ENCODE measurements at regions not wholly inside any gene's neighbourhood (a gene's known extent, or its start where the extent isn't known, plus 50 kb on each side); places are given as distances from the start of the nearest gene placed in this dataset.

DNA sequence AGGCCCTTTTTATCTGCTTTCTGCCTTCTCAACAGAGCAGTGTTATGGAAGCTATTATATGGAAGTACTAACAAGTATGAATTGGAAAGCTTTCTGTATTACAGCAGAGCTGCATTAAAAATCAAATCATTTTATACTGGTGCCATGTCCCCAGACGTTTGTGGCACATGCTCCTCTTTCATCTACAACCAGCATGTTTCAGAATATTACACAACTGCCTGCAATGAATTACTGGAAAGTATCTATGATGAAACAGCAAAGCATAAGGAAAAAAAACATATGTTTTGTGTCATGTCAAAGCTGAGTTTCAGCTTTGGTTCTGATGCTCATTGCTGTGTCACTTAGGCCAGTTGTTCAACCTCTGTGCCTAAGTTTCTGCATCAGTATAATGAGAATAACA, 576.8 kb downstream of the GBA3 start:
- Histone ChIP-seq H3K27ac (ENCODE audit: low read length) (no peak overlapping the region), H3K27me3 (ENCODE audit: control insufficient read depth in 1 of 2, insufficient read depth in 2 of 2, low read length in 2 of 2) (no peaks in the 10 kb centered on the region), H3K9me3 (ENCODE audit: control insufficient read depth in 2 of 2, low read length in 2 of 2) (no peaks in the 10 kb centered on the region), H3K4me3 (ENCODE audit: low read length in 2 of 2) (no peak overlapping the region), H3K36me3 (ENCODE audit: control insufficient read depth in 2 of 2, insufficient read depth in 2 of 2, low read length in 2 of 2) (no peaks in the 10 kb centered on the region), H3K4me1 (ENCODE audit: control insufficient read depth, insufficient read depth, low read length) (no peaks in the 10 kb centered on the region), H3K9ac (ENCODE audit: low read length in 2 of 2) (no peak overlapping the region)

DNA sequence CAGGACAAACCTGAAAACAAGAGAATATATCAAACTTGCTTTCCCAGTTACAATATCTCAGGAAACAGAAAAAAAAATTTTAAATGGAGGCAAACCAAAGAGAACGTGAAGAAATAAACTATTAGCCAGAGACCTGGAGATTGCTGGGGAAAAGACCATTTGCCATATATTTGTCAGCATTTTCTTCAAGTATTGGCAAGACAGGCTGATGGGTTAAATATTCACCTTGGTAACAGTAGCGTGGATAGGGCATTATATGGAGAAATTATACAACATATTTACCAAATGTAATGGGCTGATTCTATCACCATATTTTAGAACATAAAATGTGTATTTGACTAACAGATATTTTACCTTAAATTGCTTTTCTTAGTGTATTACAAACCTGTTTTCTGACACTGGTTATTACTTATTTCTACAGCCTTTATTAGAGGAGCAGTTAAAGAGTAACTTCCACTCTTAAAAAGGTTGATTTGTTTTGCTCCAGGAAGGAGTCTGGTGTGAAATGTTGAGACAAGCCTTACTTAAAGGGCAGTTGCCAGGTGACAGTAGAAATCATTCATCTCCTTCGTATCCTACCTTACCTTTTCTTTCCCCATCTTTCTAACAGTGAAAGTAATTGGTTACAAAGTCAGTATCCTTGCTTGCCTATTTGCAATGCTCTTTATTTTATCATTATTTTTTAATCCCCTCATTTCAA, 575.5 kb downstream of the GBA3 start:
- H3K4me1 ChIP-seq (ENCODE audit: control insufficient read depth, insufficient read depth, low read length): no peaks in the 10 kb centered on the region
- H3K27ac ChIP-seq (ENCODE audit: low read length): no peak overlapping the region
- H3K9me3 ChIP-seq (ENCODE audit: control insufficient read depth in 2 of 2, low read length in 2 of 2): no peaks in the 10 kb centered on the region
- H3K36me3 ChIP-seq (ENCODE audit: control insufficient read depth in 2 of 2, insufficient read depth in 2 of 2, low read length in 2 of 2): no peaks in the 10 kb centered on the region
- no peaks in the 10 kb centered on the region for H3K27me3 ChIP-seq (ENCODE audit: control insufficient read depth in 1 of 2, insufficient read depth in 2 of 2, low read length in 2 of 2)
- no peak overlapping the region for H3K4me3 ChIP-seq (ENCODE audit: low read length in 2 of 2)
- H3K9ac ChIP-seq (ENCODE audit: low read length in 2 of 2): no peak overlapping the region

DNA sequence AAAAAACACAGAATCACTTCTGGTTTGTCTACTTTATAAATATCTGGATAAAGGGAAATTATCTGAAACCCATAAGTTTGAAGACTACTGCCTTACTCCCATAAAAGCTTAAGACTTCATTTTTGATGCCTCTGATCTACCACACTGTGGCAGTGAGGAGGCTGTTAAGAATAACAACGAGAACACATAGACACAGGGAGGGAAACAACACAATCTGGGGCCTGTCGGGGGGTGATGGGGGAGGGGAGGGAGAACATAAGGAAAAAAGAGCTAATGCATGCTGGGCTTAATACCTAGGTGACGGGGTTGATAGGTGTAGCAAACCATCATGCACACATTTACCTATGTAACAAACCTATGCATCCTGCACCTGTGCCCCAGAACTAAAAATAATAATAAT, 573.7 kb downstream of the GBA3 start:
- no peak overlapping the region for H3K4me3 ChIP-seq (ENCODE audit: low read length in 2 of 2)
- no peak overlapping the region for H3K9ac ChIP-seq (ENCODE audit: low read length in 2 of 2)
- H3K9me3 ChIP-seq (ENCODE audit: control insufficient read depth in 2 of 2, low read length in 2 of 2): no peaks in the 10 kb centered on the region
- H3K27ac ChIP-seq (ENCODE audit: low read length): no peak overlapping the region
- H3K4me1 ChIP-seq (ENCODE audit: control insufficient read depth, insufficient read depth, low read length): no peaks in the 10 kb centered on the region
- H3K27me3 ChIP-seq (ENCODE audit: control insufficient read depth in 1 of 2, insufficient read depth in 2 of 2, low read length in 2 of 2): no peaks in the 10 kb centered on the region
- H3K36me3 ChIP-seq (ENCODE audit: control insufficient read depth in 2 of 2, insufficient read depth in 2 of 2, low read length in 2 of 2): no peaks in the 10 kb centered on the region

DNA sequence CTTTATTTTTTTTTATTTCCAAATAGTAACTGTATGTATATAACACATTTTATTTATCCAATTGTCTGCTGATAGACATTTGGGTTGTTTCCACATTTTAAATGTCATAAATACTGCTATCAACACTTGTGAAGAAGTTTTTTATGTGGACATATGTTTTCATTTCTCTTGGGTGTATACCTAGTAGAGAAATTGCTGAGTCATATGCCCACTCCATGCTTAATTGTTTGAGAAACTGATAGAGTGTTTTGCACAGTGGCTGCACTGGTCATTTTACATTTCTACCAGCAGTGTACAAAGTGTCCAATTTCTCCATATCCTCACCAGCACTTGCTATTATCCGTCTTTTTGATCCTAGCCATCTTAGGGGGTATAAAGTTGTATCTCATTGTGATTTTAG, 567.8 kb downstream of the GBA3 start:
- Histone ChIP-seq H3K9me3 (ENCODE audit: control insufficient read depth in 2 of 2, low read length in 2 of 2) (no peaks in the 10 kb centered on the region), H3K27ac (ENCODE audit: low read length) (no peak overlapping the region)

DNA sequence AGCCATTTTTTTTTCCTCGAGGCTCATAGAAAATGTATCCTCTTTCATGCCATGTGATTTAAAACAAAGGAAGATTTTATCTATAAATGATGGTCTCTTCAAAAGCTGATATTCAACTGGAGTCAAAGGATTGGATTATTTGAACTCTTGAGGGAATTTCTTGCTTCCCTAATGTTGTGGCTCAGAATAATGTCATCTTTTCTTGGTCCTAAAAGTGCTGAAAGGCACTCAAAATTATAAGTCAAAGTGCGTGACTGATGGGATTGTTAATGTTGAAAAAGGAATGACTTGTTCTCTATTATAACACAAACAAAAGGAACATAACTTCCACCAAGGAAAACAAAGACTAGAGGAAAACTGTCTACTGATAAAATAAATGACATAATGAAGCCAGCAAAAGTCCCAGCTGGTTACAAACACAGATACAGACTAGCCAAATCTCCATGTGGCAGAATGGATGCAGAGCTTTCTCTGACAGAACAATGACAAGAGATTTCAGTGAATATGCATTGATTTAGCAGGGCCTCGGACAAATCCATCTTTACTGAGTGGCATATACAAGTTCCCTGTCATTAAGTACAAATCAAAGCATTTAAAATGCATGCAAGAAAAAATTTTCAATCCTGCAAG, 552.6 kb downstream of the GBA3 start:
- no peak overlapping the region for H3K9ac ChIP-seq (ENCODE audit: low read length in 2 of 2)
- H3K4me1 ChIP-seq (ENCODE audit: control insufficient read depth, insufficient read depth, low read length): no peaks in the 10 kb centered on the region
- no peaks in the 10 kb centered on the region for H3K9me3 ChIP-seq (ENCODE audit: control insufficient read depth in 2 of 2, low read length in 2 of 2)
- no peaks in the 10 kb centered on the region for H3K36me3 ChIP-seq (ENCODE audit: control insufficient read depth in 2 of 2, insufficient read depth in 2 of 2, low read length in 2 of 2)
- H3K4me3 ChIP-seq (ENCODE audit: low read length in 2 of 2): no peak overlapping the region
- no peaks in the 10 kb centered on the region for H3K27me3 ChIP-seq (ENCODE audit: control insufficient read depth in 1 of 2, insufficient read depth in 2 of 2, low read length in 2 of 2)
- H3K27ac ChIP-seq (ENCODE audit: low read length): no peak overlapping the region

More for the DNA sequence above, 567.8 kb downstream of the GBA3 start:
- Histone ChIP-seq H3K27me3 (ENCODE audit: control insufficient read depth in 1 of 2, insufficient read depth in 2 of 2, low read length in 2 of 2) (no peaks in the 10 kb centered on the region), H3K9ac (ENCODE audit: low read length in 2 of 2) (no peak overlapping the region), H3K36me3 (ENCODE audit: control insufficient read depth in 2 of 2, insufficient read depth in 2 of 2, low read length in 2 of 2) (no peaks in the 10 kb centered on the region), H3K4me3 (ENCODE audit: low read length in 2 of 2) (no peak overlapping the region), H3K4me1 (ENCODE audit: control insufficient read depth, insufficient read depth, low read length) (no peaks in the 10 kb centered on the region)

GRCh38 chr4:23242962-23243361, 550.2 kb downstream of the GBA3 start:
- H3K4me1 ChIP-seq (ENCODE audit: control insufficient read depth, insufficient read depth, low read length): no peaks in the 10 kb centered on the region
- H3K4me3 ChIP-seq (ENCODE audit: low read length in 2 of 2): no peak overlapping the region
- H3K27ac ChIP-seq (ENCODE audit: low read length): no peak overlapping the region
- no peaks in the 10 kb centered on the region for H3K36me3 ChIP-seq (ENCODE audit: control insufficient read depth in 2 of 2, insufficient read depth in 2 of 2, low read length in 2 of 2)
- H3K27me3 ChIP-seq (ENCODE audit: control insufficient read depth in 1 of 2, insufficient read depth in 2 of 2, low read length in 2 of 2): no peaks in the 10 kb centered on the region
- H3K9ac ChIP-seq (ENCODE audit: low read length in 2 of 2): no peak overlapping the region
- no peaks in the 10 kb centered on the region for H3K9me3 ChIP-seq (ENCODE audit: control insufficient read depth in 2 of 2, low read length in 2 of 2)

GRCh38 chr4:23241408-23241807, 548.7 kb downstream of the GBA3 start:
- Histone ChIP-seq H3K9ac (ENCODE audit: low read length in 2 of 2) (no peak overlapping the region), H3K27me3 (ENCODE audit: control insufficient read depth in 1 of 2, insufficient read depth in 2 of 2, low read length in 2 of 2) (no peaks in the 10 kb centered on the region), H3K9me3 (ENCODE audit: control insufficient read depth in 2 of 2, low read length in 2 of 2) (no peaks in the 10 kb centered on the region), H3K27ac (ENCODE audit: low read length) (no peak overlapping the region), H3K36me3 (ENCODE audit: control insufficient read depth in 2 of 2, insufficient read depth in 2 of 2, low read length in 2 of 2) (no peaks in the 10 kb centered on the region), H3K4me3 (ENCODE audit: low read length in 2 of 2) (no peak overlapping the region), H3K4me1 (ENCODE audit: control insufficient read depth, insufficient read depth, low read length) (no peaks in the 10 kb centered on the region)

DNA sequence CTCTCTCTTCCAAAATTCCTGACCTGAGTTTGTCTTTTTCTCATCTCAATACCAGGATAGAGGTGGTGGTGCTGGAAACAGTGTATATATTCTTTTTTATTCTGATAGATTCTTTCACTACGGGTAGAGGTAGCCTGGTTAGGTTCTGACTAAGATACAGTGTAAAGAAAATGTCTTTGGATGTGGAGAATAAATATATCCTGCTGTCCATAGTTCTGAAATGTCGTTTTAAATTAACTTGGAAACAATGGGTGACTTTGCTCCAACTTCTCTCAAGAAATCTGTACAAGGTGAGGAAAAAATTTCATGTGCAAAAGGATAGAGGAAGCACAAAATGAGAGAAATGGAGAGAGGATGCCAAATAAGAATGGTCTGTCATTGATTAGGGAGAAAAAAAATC, 546.1 kb downstream of the GBA3 start:
- Histone ChIP-seq H3K4me3 (ENCODE audit: low read length in 2 of 2) (no peak overlapping the region), H3K36me3 (ENCODE audit: control insufficient read depth in 2 of 2, insufficient read depth in 2 of 2, low read length in 2 of 2) (no peaks in the 10 kb centered on the region), H3K4me1 (ENCODE audit: control insufficient read depth, insufficient read depth, low read length) (no peaks in the 10 kb centered on the region), H3K27me3 (ENCODE audit: control insufficient read depth in 1 of 2, insufficient read depth in 2 of 2, low read length in 2 of 2) (no peaks in the 10 kb centered on the region), H3K9ac (ENCODE audit: low read length in 2 of 2) (no peak overlapping the region), H3K9me3 (ENCODE audit: control insufficient read depth in 2 of 2, low read length in 2 of 2) (no peaks in the 10 kb centered on the region), H3K27ac (ENCODE audit: low read length) (no peak overlapping the region)

- Histone ChIP-seq H3K4me3 (ENCODE audit: low read length in 2 of 2) (no peak overlapping the region), H3K36me3 (ENCODE audit: control insufficient read depth in 2 of 2, insufficient read depth in 2 of 2, low read length in 2 of 2) (no peaks in the 10 kb centered on the region), H3K27ac (ENCODE audit: low read length) (no peak overlapping the region), H3K9ac (ENCODE audit: low read length in 2 of 2) (no peak overlapping the region), H3K4me1 (ENCODE audit: control insufficient read depth, insufficient read depth, low read length) (no peaks in the 10 kb centered on the region), H3K9me3 (ENCODE audit: control insufficient read depth in 2 of 2, low read length in 2 of 2) (no peaks in the 10 kb centered on the region), H3K27me3 (ENCODE audit: control insufficient read depth in 1 of 2, insufficient read depth in 2 of 2, low read length in 2 of 2) (no peaks in the 10 kb centered on the region)
These were observed 545.0 kb downstream of the GBA3 start for GRCh38 chr4:23237771-23238170.

- Histone ChIP-seq H3K9ac (ENCODE audit: low read length in 2 of 2) (no peak overlapping the region), H3K9me3 (ENCODE audit: control insufficient read depth in 2 of 2, low read length in 2 of 2) (no peaks in the 10 kb centered on the region), H3K27me3 (ENCODE audit: control insufficient read depth in 1 of 2, insufficient read depth in 2 of 2, low read length in 2 of 2) (no peaks in the 10 kb centered on the region), H3K4me1 (ENCODE audit: control insufficient read depth, insufficient read depth, low read length) (no peaks in the 10 kb centered on the region), H3K27ac (ENCODE audit: low read length) (no peak overlapping the region), H3K36me3 (ENCODE audit: control insufficient read depth in 2 of 2, insufficient read depth in 2 of 2, low read length in 2 of 2) (no peaks in the 10 kb centered on the region), H3K4me3 (ENCODE audit: low read length in 2 of 2) (no peak overlapping the region)
These were observed 543.1 kb downstream of the GBA3 start for GRCh38 chr4:23235628-23236390.

DNA sequence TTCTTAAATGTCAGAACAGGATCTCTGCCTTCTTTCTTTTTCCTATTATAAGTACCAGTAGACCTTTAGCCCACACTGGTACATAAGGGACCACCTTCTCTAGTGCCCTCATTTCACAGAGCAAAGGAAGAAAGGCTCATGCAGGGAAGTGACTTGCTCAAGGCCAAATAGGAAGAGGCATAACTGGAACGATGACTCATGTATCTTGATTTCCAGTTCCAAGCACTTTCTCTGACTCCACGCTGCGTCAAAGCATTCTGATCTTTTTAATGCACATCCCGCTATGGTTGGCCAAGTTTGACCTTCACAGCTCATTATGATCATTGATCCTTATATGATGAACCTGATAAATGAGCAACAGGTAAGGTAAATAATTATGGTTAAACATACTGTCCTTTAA, 542.0 kb downstream of the GBA3 start:
- no peaks in the 10 kb centered on the region for H3K9me3 ChIP-seq (ENCODE audit: control insufficient read depth in 2 of 2, low read length in 2 of 2)
- no peak overlapping the region for H3K4me3 ChIP-seq (ENCODE audit: low read length in 2 of 2)
- no peaks in the 10 kb centered on the region for H3K36me3 ChIP-seq (ENCODE audit: control insufficient read depth in 2 of 2, insufficient read depth in 2 of 2, low read length in 2 of 2)
- no peak overlapping the region for H3K27ac ChIP-seq (ENCODE audit: low read length)
- H3K27me3 ChIP-seq (ENCODE audit: control insufficient read depth in 1 of 2, insufficient read depth in 2 of 2, low read length in 2 of 2): no peaks in the 10 kb centered on the region
- H3K9ac ChIP-seq (ENCODE audit: low read length in 2 of 2): no peak overlapping the region
- no peaks in the 10 kb centered on the region for H3K4me1 ChIP-seq (ENCODE audit: control insufficient read depth, insufficient read depth, low read length)

All from stomach smooth muscle (tissue), 2 donors.